ENCODE measurements at regions not wholly inside any gene's neighbourhood (a gene's known extent, or its start where the extent isn't known, plus 50 kb on each side); places are given as distances from the start of the nearest gene placed in this dataset.

- Histone ChIP-seq H3K4me3 (no peak overlapping the region), H3K9me3 (peaks cover 0 to 4% (median 0%) of the 10 kb centered on the region in 3 donors), H3K4me1 (no peaks in the 10 kb centered on the region), H3K36me3 (no peaks in the 10 kb centered on the region), H3K27me3 (no peaks in the 10 kb centered on the region), H3K27ac (no peak overlapping the region)
- ATAC-seq, result no peak
- WGBS, 2 donors (ENCODE audit: low coverage in 1 of 2), result 55 to 83% methylated on average over 1 of the region's 2 CpGs
- TF ChIP-seq POLR2AphosphoS5 (IDR thresholded peaks at IDR 0.05) (no peak), POLR2A (IDR thresholded peaks at IDR 0.05) (no peak)
These were observed 437.5 kb downstream of the MMUT start for GRCh38 chr6:49025273-49026240.

- no peak for ATAC-seq
- H3K9me3 ChIP-seq, result no peaks in the 10 kb centered on the region
These were observed 458.3 kb downstream of the MMUT start for GRCh38 chr6:49004801-49005200.

GRCh38 chr6:49003348-49003747, 459.7 kb downstream of the MMUT start:
- H3K36me3 ChIP-seq, result no peaks in the 10 kb centered on the region
- H3K4me3 ChIP-seq, result no peak overlapping the region
- WGBS, 2 donors (ENCODE audit: low coverage in 1 of 2), result 14 to 36% methylated on average over 2 to 3 of the region's 3 CpGs
- H3K27me3 ChIP-seq, result no peaks in the 10 kb centered on the region
- H3K4me1 ChIP-seq, result peaks cover 0 to 16% (median 3%) of the 10 kb centered on the region in 3 donors
- no peak for ATAC-seq
- no peaks in the 10 kb centered on the region for H3K9me3 ChIP-seq
- no peak for TF ChIP-seq CTCF (IDR thresholded peaks at IDR 0.05)
- TF ChIP-seq POLR2A (IDR thresholded peaks at IDR 0.05), result no peak
- TF ChIP-seq EP300 (IDR thresholded peaks at IDR 0.05), result no peak
- TF ChIP-seq POLR2AphosphoS5 (IDR thresholded peaks at IDR 0.05), result no peak
- no peak overlapping the region for H3K27ac ChIP-seq

More at GRCh38 chr6:49004801-49005200, 458.3 kb downstream of the MMUT start:
- Histone ChIP-seq H3K27me3 (no peaks in the 10 kb centered on the region), H3K36me3 (no peaks in the 10 kb centered on the region), H3K4me1 (peaks cover 0 to 16% (median 3%) of the 10 kb centered on the region in 3 donors), H3K27ac (no peak overlapping the region), H3K4me3 (no peak overlapping the region)
- TF ChIP-seq EP300 (IDR thresholded peaks at IDR 0.05), result no peak
- 50 to 88% methylated on average over 1 of the region's 2 CpGs for WGBS, 2 donors (ENCODE audit: low coverage in 1 of 2)

- peaks cover 0 to 16% (median 3%) of the 10 kb centered on the region in 3 donors for H3K4me1 ChIP-seq
These were observed 461.1 kb downstream of the MMUT start for GRCh38 chr6:49001856-49002541.

GRCh38 chr6:48998574-48998973, 464.5 kb downstream of the MMUT start:
- Histone ChIP-seq H3K36me3 (no peaks in the 10 kb centered on the region), H3K27ac (no peak overlapping the region), H3K9me3 (no peaks in the 10 kb centered on the region), H3K4me3 (no peak overlapping the region), H3K4me1 (peaks cover 0 to 16% (median 3%) of the 10 kb centered on the region in 3 donors), H3K27me3 (no peaks in the 10 kb centered on the region)
- TF ChIP-seq POLR2A (IDR thresholded peaks at IDR 0.05) (no peak), EP300 (IDR thresholded peaks at IDR 0.05) (no peak), POLR2AphosphoS5 (IDR thresholded peaks at IDR 0.05) (no peak), CTCF (IDR thresholded peaks at IDR 0.05) (no peak)
- ATAC-seq, result no peak

More at GRCh38 chr6:49001856-49002541, 461.1 kb downstream of the MMUT start:
- no peak for ATAC-seq
- no peaks in the 10 kb centered on the region for H3K36me3 ChIP-seq
- H3K4me3 ChIP-seq, result no peak overlapping the region
- H3K27ac ChIP-seq, result no peak overlapping the region
- no peaks in the 10 kb centered on the region for H3K27me3 ChIP-seq
- TF ChIP-seq EP300 (IDR thresholded peaks at IDR 0.05) (no peak), POLR2AphosphoS5 (IDR thresholded peaks at IDR 0.05) (no peak), CTCF (IDR thresholded peaks at IDR 0.05) (no peak), POLR2A (IDR thresholded peaks at IDR 0.05) (no peak)
- H3K9me3 ChIP-seq, result no peaks in the 10 kb centered on the region

All from gastroesophageal sphincter (tissue), 4 donors.